ENCODE measurements at regions not wholly inside any gene's neighbourhood (a gene's known extent, or its start where the extent isn't known, plus 50 kb on each side); places are given as distances from the start of the nearest gene placed in this dataset.

DNA sequence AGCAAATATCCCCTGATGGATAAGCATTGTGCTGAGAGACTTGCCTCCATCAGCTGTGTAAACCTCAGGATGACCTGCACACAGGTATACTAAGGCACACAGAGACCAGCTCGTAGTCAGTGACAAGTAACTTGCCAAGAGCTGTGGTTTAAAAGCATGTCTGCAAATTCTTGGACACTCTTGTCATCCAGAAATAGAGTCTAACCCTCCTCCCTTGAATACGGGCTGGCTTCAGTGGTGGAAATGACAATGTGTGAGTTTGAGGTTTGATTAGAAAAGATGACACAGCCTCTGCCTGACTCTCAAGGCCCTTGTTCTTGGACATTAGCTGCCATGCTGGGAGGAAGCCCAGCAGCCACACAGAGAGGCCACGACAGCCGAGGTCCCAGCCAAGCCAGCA is 114.4 kb downstream of the GADD45G start:
- H3K4me3 ChIP-seq (ENCODE audit: low read depth, low read length): no peak overlapping the region
- no peak for DNase-seq (ENCODE audit: low read depth)
- TF ChIP-seq, protein P1, sequence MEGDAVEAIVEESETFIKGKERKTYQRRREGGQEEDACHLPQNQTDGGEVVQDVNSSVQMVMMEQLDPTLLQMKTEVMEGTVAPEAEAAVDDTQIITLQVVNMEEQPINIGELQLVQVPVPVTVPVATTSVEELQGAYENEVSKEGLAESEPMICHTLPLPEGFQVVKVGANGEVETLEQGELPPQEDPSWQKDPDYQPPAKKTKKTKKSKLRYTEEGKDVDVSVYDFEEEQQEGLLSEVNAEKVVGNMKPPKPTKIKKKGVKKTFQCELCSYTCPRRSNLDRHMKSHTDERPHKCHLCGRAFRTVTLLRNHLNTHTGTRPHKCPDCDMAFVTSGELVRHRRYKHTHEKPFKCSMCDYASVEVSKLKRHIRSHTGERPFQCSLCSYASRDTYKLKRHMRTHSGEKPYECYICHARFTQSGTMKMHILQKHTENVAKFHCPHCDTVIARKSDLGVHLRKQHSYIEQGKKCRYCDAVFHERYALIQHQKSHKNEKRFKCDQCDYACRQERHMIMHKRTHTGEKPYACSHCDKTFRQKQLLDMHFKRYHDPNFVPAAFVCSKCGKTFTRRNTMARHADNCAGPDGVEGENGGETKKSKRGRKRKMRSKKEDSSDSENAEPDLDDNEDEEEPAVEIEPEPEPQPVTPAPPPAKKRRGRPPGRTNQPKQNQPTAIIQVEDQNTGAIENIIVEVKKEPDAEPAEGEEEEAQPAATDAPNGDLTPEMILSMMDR (IDR thresholded peaks at IDR 0.05; ENCODE audit: insufficient read depth, low read depth, low read length, missing control alignments): no peak

DNA sequence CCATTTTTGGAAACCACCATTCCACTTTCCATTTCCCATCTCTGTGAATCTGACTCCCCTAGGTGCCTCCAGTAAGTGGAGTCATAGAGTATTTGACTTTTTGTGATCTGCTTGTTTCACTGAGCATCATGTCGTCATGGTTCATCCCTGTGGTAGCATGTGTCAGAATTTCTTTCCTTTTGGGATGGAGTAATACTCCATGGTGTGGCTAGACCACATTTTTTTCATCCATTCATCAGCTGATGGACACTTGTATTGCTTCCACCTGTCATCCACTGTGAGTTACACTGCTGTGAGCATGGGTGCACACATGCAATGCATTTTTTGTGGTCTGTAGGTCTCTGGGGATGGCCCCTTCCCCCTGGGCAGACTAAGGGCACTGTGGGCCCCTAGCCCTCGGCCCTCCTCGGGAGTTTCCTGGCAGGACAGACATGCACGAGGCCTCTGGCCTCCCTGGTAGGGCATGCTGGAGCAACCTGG is 115.9 kb downstream of the GADD45G start:
- no peak for DNase-seq (ENCODE audit: low read depth)
- no peak overlapping the region for H3K4me3 ChIP-seq (ENCODE audit: low read depth, low read length)
- TF ChIP-seq, protein P1 (IDR thresholded peaks at IDR 0.05; ENCODE audit: insufficient read depth, low read depth, low read length, missing control alignments): no peak

DNA sequence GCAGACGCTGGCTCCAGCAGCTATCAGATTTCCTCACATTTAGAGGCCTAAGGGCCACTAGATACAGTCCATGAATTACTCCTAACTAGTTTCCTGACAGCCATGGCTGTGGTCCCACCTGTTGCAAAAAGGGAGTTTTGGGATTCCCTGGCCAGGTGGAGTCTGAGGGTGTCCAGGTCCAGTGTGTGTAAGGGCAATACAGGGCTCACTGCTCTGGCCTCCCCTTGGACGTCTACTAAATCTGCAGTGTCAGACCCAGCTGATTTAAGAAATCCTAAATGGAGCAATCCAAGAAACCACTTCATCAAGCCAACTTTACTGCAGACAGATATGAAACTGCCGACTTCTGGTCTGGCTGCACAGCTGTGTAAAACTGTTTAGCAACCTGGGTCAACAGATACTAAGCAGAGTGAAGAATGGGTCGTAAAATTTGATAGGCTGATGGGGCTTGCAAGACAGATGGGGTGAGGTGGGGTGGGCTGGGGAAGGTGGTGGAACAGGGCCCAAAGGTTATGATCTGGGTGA is 116.4 kb downstream of the GADD45G start:
- no peak overlapping the region for H3K4me3 ChIP-seq (ENCODE audit: low read depth, low read length)
- TF ChIP-seq, protein P1 (IDR thresholded peaks at IDR 0.05; ENCODE audit: insufficient read depth, low read depth, low read length, missing control alignments): no peak
- DNase-seq (ENCODE audit: low read depth): no peak

DNA sequence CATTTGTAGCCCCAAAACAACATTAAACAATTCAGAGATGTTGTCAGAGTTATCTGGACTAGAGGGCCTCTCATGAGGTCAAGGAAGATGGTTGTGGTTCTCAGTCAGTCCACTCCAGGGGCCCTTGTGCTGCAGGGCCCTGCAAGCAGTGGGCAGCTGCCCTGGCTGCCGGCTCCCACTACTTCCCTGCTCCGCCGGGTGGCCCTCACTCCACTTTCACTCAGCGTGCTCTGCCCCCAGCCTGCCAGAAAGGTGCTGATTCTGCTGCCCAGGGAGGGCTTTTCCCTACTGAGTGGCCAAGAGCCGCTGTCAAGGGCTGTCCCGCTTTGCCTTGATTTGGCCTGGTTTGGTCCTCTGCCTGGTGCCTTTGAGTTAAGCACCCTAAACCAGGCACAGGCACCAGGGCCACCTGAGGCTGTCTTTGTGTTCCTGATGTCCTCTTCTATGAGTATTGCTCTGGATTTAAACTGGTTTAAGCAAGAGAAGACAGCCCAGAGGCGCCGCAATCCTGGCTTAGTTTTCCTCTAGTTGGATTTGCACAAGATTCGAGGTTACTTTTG is 117.2 kb downstream of the GADD45G start:
- H3K4me3 ChIP-seq (ENCODE audit: low read depth, low read length): no peak overlapping the region
- DNase-seq (ENCODE audit: low read depth): no peak
- TF ChIP-seq, protein P1 (IDR thresholded peaks at IDR 0.05; ENCODE audit: insufficient read depth, low read depth, low read length, missing control alignments): no peak

DNA sequence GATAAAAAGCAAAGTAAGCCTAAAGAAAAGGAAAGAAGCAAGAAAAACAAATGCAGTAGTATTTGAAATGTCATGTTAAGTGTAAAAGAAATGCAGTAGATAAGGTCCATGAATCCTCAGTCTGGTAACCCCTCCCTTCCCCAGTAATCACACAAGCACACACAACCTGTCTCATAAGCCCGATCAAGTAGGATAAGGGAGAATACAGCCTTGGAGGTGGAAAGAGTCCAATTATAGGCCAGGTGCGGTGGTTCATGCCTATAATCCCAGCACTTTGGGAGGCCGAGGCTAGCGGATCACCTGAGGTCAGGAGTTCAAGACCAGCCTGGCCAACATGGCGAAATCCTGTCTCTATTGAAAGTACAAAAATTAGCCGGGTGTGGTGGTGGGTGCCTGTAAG is 117.9 kb downstream of the GADD45G start:
- DNase-seq (ENCODE audit: low read depth): no peak
- no peak overlapping the region for H3K4me3 ChIP-seq (ENCODE audit: low read depth, low read length)
- TF ChIP-seq, protein P1 (IDR thresholded peaks at IDR 0.05; ENCODE audit: insufficient read depth, low read depth, low read length, missing control alignments): no peak

DNA sequence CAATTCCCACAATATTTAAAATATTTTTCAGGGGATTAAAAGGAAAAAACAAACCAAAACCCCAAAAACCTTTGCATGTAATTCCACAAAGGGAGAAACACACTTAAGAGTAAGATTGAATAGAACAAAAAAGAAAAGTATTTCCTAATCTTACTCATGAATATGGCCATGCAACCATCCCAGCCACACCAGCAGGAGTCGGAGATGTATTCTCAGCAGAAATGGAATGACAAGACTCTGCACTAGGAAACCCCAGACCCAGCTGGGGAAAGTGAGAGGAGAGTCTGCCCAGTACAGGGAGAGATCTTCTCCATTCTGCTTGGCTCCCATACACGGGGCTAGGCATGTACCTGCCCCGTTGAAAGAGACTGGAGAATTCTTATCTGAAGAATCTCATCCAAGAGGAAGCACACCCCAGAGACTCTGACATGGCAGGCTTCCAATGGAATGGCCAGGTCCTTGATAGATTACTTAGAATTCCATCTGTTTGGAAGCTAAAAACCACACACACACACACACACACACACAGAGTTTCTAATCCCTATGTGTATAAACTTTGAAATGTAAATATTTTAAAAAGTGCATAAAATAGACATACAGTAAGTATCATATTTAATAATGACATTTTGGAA is 118.8 kb downstream of the GADD45G start:
- H3K4me3 ChIP-seq (ENCODE audit: low read depth, low read length): no peak overlapping the region
- DNase-seq (ENCODE audit: low read depth): no peak
- TF ChIP-seq, protein P1 (IDR thresholded peaks at IDR 0.05; ENCODE audit: insufficient read depth, low read depth, low read length, missing control alignments): no peak

Measured in GM12865 (cell line).